HAP-1 (cell line): ENCODE measurements at regions not wholly inside any gene's neighbourhood (a gene's known extent, or its start where the extent isn't known, plus 50 kb on each side); places are given as distances from the start of the nearest gene placed in this dataset.

Experiments
- DNase-seq, 2 experiments: peaks; one replicate each; pipeline ENCODE4 v3.0.0-alpha.2; 2016 to 2020; ENCODE audit warnings: low spot score in 2 of 2
- H3K27me3 ChIP-seq: fragments of 250-450 bp; sonication (Bioruptor Pico); 2 replicates; pipeline ENCODE4 v1.5.1; 2020; ENCODE audit warnings: low read depth, mild to moderate bottlenecking, moderate library complexity
- H3K36me3 ChIP-seq: fragments of 250-450 bp; sonication (Bioruptor Pico); replicated peaks from 2 replicates; pipeline ENCODE4 v1.5.1; 2020; ENCODE audit warnings: mild to moderate bottlenecking
- H3K4me1 ChIP-seq: fragments of 250-450 bp; sonication (Bioruptor Pico); 2 replicates; pipeline ENCODE4 v1.5.1; 2020; ENCODE audit warnings: mild to moderate bottlenecking
- H3K4me3 ChIP-seq: fragments of 250-450 bp; sonication (Bioruptor Pico); 2 replicates; pipeline ENCODE4 v1.5.1; 2020; ENCODE audit warnings: mild to moderate bottlenecking, moderate library complexity
- H3K9me3 ChIP-seq: fragments of 250-450 bp; sonication (Bioruptor Pico); 2 replicates; pipeline ENCODE4 v1.5.1; 2020; ENCODE audit warnings: mild to moderate bottlenecking, moderate library complexity
- in situ Hi-C: fragments of 300-500 bp; cut with MboI; formaldehyde crosslinking; loops from 3 replicates; pipeline ENCODE4 v1.14.3; 2020; ENCODE audit warnings: low sequenced_read_pairs, inconsistent platforms, mixed read lengths

DNA sequence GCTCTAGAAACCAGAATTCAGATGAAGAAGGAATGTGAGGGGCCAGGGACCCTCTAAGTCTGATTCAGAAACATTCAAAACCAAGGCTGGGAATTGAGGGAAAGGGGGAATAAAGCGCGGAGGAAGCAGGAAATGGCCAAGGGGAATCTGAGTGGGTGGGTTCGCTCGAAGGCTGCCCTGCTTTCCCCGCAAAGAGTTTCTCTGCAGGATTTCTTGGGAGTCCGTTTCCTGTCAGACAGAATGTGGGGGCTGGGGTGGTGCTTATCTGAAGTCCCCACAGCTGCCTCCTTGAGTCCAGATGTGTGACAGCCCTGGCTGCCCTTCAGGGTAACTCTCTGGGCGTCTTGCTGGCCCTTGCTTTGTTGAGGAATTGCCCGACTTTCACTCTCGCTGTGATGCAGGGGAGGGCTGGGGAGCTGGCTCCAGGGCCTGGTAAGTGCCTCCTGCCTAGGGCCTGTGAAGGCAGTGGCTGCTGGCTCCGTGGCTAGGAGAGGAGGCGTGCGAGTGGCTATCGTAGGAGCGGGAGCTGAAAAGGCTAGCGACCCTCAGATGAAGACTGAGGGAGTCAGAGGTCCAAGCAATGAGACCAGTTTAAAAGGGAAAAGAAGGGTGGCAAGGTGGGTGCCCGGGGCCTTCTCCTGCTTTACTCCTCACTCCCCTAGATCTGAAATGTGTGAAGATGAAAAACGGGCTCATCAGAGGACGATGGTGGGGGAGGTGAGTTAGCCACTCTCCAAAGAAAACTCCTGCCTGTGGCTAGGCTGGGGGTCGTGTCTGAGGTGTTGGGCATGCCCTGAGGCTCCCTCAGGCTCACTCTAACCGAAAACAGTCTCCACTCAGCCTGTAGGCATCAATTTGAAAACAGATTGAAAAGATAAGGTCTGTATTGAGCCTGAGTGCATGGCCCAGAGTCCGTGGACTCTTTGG lies 143.9 kb upstream of the UMPS start:
- H3K9me3 ChIP-seq = no peaks in the 10 kb centered on the region
- in situ Hi-C loops = no loop called here
- no peak for DNase-seq
- H3K36me3 ChIP-seq = no peaks in the 10 kb centered on the region
- no peak overlapping the region for H3K4me3 ChIP-seq
- H3K4me1 ChIP-seq = no peaks in the 10 kb centered on the region
- H3K27me3 ChIP-seq = peaks cover 24% of the 10 kb centered on the region

DNA sequence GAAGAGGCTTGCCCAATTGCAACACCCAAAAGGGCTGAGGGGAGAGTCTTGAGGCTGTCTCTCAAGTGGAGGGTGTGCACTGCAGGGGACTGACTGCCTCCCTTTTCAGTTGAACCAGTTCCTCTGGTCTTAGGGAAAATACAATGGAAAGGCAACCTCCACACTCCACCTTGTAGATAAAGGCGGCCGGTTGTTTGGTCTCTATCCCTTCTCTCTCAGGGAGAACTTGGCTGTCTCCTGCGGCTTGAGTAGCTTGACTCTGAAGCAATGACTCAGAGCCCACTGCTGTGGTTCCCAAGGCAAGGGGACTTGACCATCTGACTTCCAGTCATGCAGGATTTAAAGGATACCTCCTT lies 143.2 kb upstream of the UMPS start:
- DNase-seq = no peak
- no peak overlapping the region for H3K4me3 ChIP-seq
- in situ Hi-C loops = no loop called here
- H3K36me3 ChIP-seq = no peaks in the 10 kb centered on the region
- no peaks in the 10 kb centered on the region for H3K4me1 ChIP-seq
- H3K9me3 ChIP-seq = no peaks in the 10 kb centered on the region
- peaks cover 24% of the 10 kb centered on the region for H3K27me3 ChIP-seq

DNA sequence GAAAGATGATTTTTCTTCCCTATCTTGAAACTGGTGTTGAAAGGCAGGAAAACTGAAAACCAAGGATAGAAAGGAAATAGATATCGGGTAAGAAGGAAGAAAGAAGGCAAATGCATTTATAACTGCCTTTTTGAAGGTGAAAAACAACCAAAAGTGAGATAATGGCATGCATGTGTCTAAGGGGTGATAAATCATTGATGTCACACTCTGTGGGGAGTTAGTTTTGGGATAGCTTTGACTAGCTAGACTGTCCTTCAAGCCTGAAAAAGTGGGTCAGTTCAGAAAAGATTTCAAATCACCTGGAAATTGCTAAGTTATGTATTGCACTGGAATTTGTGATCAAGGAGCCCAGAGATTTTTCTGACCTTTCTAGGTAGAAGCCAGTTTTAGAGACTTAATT lies 142.2 kb upstream of the UMPS start:
- in situ Hi-C loops = no loop called here
- no peak for DNase-seq

DNA sequence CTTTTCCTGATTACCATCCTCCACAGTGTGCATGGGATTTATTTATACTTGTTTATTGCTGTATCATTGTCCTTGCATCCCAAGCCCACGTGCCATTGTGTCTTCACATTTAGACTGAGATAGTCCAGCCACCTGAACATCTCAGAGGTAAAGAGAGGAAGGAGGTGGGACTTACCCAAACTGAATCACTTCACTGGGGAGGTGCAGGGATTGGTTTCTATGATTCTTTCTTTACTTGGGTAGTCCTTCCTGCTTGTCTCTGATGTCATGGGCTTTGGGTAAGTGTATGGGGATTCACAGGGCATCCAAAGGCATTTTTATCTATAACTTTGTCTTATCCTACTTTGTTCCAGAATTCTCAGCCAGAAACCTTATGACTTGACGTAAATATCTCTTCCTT lies 141.5 kb upstream of the UMPS start:
- Histone ChIP-seq H3K27me3 (peaks cover 27% of the 10 kb centered on the region), H3K4me1 (no peaks in the 10 kb centered on the region)

More for the DNA sequence above, 142.2 kb upstream of the UMPS start:
- no peaks in the 10 kb centered on the region for H3K36me3 ChIP-seq
- peaks cover 24% of the 10 kb centered on the region for H3K27me3 ChIP-seq
- H3K9me3 ChIP-seq = no peaks in the 10 kb centered on the region
- no peaks in the 10 kb centered on the region for H3K4me1 ChIP-seq
- H3K4me3 ChIP-seq = no peak overlapping the region

DNA sequence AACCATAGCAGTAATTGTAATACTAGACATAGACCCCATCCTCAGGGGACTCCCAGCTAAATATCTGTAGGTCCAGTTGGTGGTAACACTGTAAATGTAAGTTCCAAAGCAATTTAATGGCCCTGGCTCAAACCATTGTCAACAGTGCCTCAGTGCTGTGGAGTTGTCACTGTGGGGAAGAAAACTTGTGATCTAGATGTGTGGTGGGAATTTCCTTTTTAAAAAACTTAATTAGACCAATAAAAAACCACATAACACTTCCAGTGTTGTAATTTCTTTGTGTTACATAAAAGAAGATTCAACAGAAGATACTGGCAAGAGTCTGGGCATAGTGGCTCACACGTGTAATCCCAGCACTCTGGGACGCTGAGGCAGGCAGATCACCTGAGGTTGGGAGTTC lies 138.6 kb upstream of the UMPS start:
- Histone ChIP-seq H3K9me3 (no peaks in the 10 kb centered on the region), H3K4me3 (no peak overlapping the region), H3K4me1 (no peaks in the 10 kb centered on the region), H3K36me3 (no peaks in the 10 kb centered on the region), H3K27me3 (peaks cover 12% of the 10 kb centered on the region)
- DNase-seq = no peak
- in situ Hi-C loops = no loop called here

More for the DNA sequence above, 141.5 kb upstream of the UMPS start:
- Histone ChIP-seq H3K36me3 (no peaks in the 10 kb centered on the region), H3K9me3 (no peaks in the 10 kb centered on the region), H3K4me3 (no peak overlapping the region)
- no peak for DNase-seq
- in situ Hi-C loops = no loop called here

DNA sequence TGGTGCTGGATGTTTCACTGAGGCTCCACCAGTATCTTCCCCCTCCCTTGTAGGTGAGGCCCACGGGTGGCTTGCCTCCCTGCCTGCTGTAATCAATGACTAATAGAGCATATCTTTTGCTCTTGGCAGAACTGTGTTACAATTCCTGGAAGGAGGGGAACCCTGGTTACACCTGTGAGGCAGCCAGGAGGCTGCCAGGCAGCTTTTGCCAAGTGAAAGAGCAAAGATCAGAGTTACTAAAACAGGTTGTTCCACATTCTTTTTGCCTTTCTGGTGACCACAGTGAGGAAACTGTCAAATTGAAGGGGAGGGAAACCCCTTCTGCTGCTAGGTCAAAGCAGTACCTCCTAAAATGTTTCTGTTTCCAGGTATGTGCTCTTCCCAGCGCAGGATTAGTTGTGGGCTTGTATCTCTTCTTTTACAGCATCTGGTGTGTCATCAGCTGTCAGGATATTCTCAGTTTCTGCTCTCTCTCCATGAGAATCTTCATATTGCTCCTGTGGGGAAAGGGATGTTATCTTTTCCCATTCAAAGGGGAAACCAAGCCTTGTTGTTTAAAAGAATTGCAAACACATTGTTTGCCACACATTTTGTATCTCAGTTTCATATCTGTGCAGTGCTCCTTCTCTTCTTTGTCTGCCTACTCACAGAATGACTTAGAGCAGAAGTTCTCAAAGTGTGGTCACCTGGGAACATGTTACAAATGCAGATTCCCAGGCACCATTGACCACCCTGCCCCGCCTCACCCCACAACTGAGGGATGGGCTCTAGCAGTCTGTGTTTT lies 137.4 kb upstream of the UMPS start:
- H3K9me3 ChIP-seq = no peaks in the 10 kb centered on the region
- peaks cover 5% of the 10 kb centered on the region for H3K27me3 ChIP-seq
- no peak for DNase-seq
- H3K4me1 ChIP-seq = no peaks in the 10 kb centered on the region
- in situ Hi-C loops = no loop called here
- no peak overlapping the region for H3K4me3 ChIP-seq
- H3K36me3 ChIP-seq = no peaks in the 10 kb centered on the region

DNA sequence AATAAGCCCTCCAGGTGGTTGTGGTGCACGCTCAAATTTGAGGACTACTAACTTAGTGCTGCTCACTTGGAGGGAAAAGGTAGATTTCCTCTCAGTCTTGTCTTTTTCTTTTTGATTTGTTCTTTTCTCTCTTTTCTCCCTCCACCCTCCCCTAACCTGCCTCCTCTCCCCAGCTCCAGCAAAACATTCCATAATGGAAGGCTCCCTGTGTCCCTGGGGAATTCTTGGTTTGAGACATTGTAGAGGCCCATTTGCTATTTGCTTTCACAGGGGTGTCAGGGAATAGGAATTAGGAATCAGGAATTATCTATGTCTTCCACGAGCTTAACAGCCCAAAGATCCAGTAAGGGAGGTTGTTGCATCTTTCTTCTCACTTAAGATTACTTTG lies 136.8 kb upstream of the UMPS start:
- DNase-seq = no peak
- H3K27me3 ChIP-seq = peaks cover 5% of the 10 kb centered on the region
- in situ Hi-C loops = no loop called here

DNA sequence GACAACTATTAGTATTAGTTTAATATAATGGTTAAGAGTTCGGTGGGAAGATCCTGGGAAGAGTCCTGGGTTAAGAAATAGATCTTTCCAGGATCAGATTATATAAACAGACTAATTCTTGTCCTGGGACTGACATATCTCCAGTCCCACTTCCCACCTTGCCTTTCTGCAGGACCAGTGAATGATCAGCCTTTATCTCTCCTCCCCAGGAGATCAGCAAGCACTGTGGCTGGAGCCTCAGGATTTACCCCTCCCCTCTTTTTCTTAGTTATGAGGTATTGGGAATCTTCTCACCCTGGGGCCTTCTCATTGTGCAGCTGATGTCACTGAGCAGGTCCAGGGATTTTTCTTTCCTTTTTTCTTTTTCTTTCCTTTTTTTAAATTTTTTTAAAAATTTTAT lies 135.7 kb upstream of the UMPS start:
- no peak overlapping the region for H3K4me3 ChIP-seq
- in situ Hi-C loops = no loop called here
- H3K4me1 ChIP-seq = no peaks in the 10 kb centered on the region
- peaks cover 5% of the 10 kb centered on the region for H3K27me3 ChIP-seq
- DNase-seq = no peak
- H3K36me3 ChIP-seq = no peaks in the 10 kb centered on the region
- H3K9me3 ChIP-seq = no peaks in the 10 kb centered on the region

More for the DNA sequence above, 136.8 kb upstream of the UMPS start:
- no peaks in the 10 kb centered on the region for H3K4me1 ChIP-seq
- no peaks in the 10 kb centered on the region for H3K9me3 ChIP-seq
- H3K4me3 ChIP-seq = no peak overlapping the region
- H3K36me3 ChIP-seq = no peaks in the 10 kb centered on the region

DNA sequence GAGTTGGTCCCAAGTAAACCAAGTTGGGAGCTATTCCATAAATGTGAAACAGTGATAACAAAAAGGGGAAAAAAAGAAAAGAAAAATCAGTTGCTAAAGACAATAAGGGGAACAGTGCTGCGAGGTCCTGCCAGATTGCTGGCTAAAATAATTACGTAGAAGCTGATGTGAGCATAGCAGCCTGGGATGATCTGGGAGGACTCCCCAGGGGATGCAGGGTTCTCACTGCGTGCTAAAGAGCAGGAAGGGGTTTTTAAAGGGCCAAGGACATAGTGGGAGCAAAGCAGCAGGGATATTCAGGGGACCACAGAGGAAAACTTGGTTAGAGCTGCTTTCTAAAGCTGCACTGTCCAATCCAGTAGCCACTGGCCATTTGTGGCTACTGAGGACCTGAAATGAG lies 133.0 kb upstream of the UMPS start:
- Histone ChIP-seq H3K4me3 (no peak overlapping the region), H3K27me3 (peaks cover 5% of the 10 kb centered on the region), H3K36me3 (no peaks in the 10 kb centered on the region), H3K9me3 (no peaks in the 10 kb centered on the region), H3K4me1 (no peaks in the 10 kb centered on the region)
- DNase-seq = no peak
- in situ Hi-C loops = no loop called here

DNA sequence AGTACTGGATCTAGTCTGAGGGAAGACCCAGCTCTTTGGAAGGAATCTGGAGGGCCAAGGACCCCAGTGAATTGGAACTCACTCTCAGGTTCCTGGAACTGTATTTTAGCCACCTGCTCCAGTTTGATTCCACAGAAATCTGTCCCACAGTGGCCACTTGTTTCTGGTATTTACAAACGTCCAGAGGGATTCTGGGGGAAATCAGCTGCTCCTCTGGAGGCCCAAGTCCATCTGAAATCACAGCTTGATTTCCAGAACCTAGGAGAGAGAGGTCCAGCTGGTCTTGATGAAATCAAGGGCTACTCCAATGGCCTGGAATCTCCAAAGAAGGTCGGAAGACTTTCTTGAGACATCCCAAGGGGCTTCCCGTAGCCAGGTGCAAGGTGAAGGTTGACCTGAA lies 132.3 kb upstream of the UMPS start:
- Histone ChIP-seq H3K9me3 (no peaks in the 10 kb centered on the region), H3K36me3 (no peaks in the 10 kb centered on the region), H3K4me3 (no peak overlapping the region), H3K4me1 (no peaks in the 10 kb centered on the region), H3K27me3 (peaks cover 5% of the 10 kb centered on the region)
- in situ Hi-C loops = no loop called here
- no peak for DNase-seq

DNA sequence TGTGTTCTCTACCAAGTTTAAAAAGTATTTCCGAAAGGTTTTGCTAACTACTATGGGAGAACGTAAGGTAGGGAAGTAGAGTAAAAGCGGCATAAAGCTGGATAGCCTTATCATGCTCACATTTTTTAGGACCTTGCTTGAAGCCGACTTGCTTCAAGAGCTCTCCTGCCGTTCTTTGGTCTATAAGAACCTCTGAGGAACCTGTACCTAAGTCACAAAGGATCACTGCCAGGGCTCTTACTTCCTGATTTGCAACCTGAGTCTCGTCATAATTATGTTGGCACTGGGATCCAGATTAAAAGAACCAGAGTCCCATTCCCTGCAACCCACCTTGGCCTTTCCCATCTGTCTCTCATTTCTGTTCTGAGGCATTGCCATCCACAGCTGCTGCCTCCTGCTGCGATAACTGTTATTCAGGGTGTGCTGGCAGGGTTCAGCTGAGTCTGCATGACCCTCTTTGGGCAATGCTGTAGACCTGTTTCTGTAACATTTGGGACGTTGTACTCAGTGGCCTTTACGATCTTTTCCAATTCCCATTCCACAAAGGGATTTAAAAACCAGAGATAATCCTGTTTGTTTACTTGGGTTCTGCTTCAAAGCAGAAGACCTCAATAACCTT lies 131.0 kb upstream of the UMPS start:
- in situ Hi-C loops = no loop called here
- DNase-seq = no peak
- Histone ChIP-seq H3K36me3 (no peaks in the 10 kb centered on the region), H3K4me1 (no peaks in the 10 kb centered on the region), H3K27me3 (peaks cover 2% of the 10 kb centered on the region; the same call in 1 of the 2 replicates), H3K9me3 (no peaks in the 10 kb centered on the region), H3K4me3 (no peak overlapping the region)

DNA sequence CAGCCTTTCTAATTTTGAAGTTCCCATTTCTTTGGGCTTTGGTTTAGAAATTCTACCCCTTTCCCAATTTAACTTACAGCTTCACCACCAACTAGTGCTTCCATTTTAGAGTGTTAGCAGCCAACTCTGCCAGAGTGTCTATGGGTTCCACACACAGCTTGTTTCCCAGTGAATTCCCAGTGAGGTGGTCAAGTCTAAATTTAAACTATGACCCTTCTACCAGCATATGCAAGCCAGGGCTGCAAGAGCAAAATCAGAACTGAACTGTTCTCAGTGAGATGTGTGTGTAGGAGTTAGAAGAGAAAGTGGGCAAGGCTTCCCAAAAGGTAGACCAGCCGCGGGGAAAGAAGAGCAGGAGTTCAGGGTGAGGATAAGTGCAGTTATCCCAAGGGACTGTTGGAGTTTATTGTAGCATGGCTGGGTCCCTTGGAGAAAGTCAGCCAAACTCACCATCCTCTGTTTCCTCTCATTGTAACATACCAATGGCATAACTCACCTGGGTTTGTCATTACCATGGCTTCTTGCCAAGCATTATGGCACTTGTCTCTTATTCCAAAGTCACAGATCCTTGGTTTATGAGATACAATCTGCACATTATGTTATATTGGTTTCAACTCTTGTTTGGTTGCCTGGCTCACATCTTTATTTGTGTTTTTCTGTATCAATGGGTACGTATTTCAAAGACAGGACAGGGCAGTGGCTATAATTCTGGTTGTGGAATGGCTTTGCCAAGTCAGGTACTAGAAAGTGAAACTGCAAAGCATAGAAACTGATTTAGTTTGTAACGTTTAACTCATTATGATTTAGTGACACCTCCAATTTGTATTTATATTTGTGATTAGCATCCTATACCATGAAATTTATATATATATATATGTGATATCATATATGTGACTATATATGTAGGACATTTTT lies 130.2 kb upstream of the UMPS start:
- peaks cover 2% of the 10 kb centered on the region; the same call in 1 of the 2 replicates for H3K27me3 ChIP-seq
- H3K4me3 ChIP-seq = no peak overlapping the region
- H3K36me3 ChIP-seq = no peaks in the 10 kb centered on the region
- H3K9me3 ChIP-seq = no peaks in the 10 kb centered on the region
- no peaks in the 10 kb centered on the region for H3K4me1 ChIP-seq
- in situ Hi-C loops = no loop called here
- no peak for DNase-seq

DNA sequence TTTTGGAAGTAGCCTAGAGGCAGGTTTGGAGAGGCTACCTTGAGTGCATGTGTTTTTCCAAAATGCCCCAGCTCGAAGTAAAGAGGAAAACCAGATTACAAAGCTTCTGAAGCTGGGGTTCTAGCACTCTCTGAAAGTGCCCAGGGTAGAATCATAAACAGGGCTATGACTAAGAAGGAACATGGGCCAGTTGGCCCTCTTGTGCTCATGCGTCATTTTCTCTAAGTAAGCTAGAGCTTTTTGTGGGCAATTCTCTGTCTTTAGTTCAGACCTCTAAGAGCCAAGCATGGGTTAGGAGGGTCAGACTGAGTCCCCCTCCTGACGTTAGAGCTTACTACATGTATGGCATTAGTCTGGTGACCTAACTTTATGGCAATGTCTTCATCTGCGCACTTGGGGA lies 129.5 kb upstream of the UMPS start:
- H3K4me1 ChIP-seq = no peaks in the 10 kb centered on the region
- H3K36me3 ChIP-seq = no peaks in the 10 kb centered on the region
- no peak for DNase-seq
- H3K4me3 ChIP-seq = no peak overlapping the region
- in situ Hi-C loops = no loop called here
- H3K9me3 ChIP-seq = no peaks in the 10 kb centered on the region
- no peaks in the 10 kb centered on the region for H3K27me3 ChIP-seq
